Caco-2 (cell line): ENCODE measurements at regions not wholly inside any gene's neighbourhood (a gene's known extent, or its start where the extent isn't known, plus 50 kb on each side); places are given as distances from the start of the nearest gene placed in this dataset.

Experiments
- BruUV-seq: library from RNA; stranded (reverse); fragments of 400-500 nt; replicated peaks from 2 replicates; lab custom pipeline; 2021; lab: Mats Ljungman, UMichigan
- CTCF ChIA-PET: fragments of 300-600 bp; sonication (Branson Sonifier 250); formaldehyde crosslinking; loops from one replicate; lab custom pipeline; 2022; ENCODE audit warnings: antibody characterized with exemption; lab: Charles Lee
- POLR2A ChIA-PET: fragments of 300-600 bp; sonication (Branson Sonifier 250); formaldehyde crosslinking; loops from one replicate; lab custom pipeline; 2022; ENCODE audit warnings: antibody characterized with exemption; lab: Charles Lee
- DNase-seq, 2 experiments: peaks; one replicate each; pipeline versions ENCODE4 v3.0.0 to v3.0.0-alpha.2; 2020 to 2022
- H3K27me3 ChIP-seq: replicated peaks from 2 replicates; pipeline ENCODE4 v1.6.0; 2011; ENCODE audit warnings: low read length; ENCODE audit not compliant: control insufficient read depth, insufficient read depth
- H3K36me3 ChIP-seq: 2 replicates; pipeline ENCODE4 v1.5.1; 2011; ENCODE audit warnings: low read length; ENCODE audit not compliant: control insufficient read depth, insufficient read depth
- H3K4me1 ChIP-seq: fragments of 250-450 bp; sonication (Bioruptor Pico); 2 replicates; pipeline ENCODE4 v1.5.1; 2020; ENCODE audit warnings: mild to moderate bottlenecking
- H3K4me3 ChIP-seq: 2 replicates; pipeline ENCODE4 v1.5.1; 2011; ENCODE audit warnings: low read depth, mild to moderate bottlenecking, control low read depth, low read length
- H3K9me3 ChIP-seq: fragments of 250-450 bp; sonication (Bioruptor Pico); 2 replicates; pipeline ENCODE4 v1.5.1; 2020; ENCODE audit warnings: mild to moderate bottlenecking, moderate library complexity
- H3K27ac Mint-ChIP-seq: one replicate; pipeline ENCODE4 v1.8.0; 2022; ENCODE audit warnings: mixed read lengths; ENCODE audit not compliant: unreplicated experiment
- H3K27me3 Mint-ChIP-seq: one replicate; pipeline ENCODE4 v1.8.0; 2022; ENCODE audit warnings: mixed read lengths; ENCODE audit not compliant: insufficient read depth, unreplicated experiment
- H3K36me3 Mint-ChIP-seq: one replicate; pipeline ENCODE4 v1.8.0; 2022; ENCODE audit warnings: mild to moderate bottlenecking, mixed read lengths; ENCODE audit not compliant: insufficient read depth, unreplicated experiment
- H3K4me1 Mint-ChIP-seq: one replicate; pipeline ENCODE4 v1.8.0; 2022; ENCODE audit warnings: low read depth, mixed read lengths; ENCODE audit not compliant: unreplicated experiment
- H3K4me3 Mint-ChIP-seq: one replicate; pipeline ENCODE4 v1.8.0; 2022; ENCODE audit warnings: mild to moderate bottlenecking, moderate library complexity, mixed read lengths; ENCODE audit not compliant: unreplicated experiment
- H3K9me3 Mint-ChIP-seq: one replicate; pipeline ENCODE4 v1.8.0; 2022; ENCODE audit warnings: mixed read lengths; ENCODE audit not compliant: unreplicated experiment
- CTCF ChIP-seq, 2 experiments: fragments of 200-600 bp in 1 of 2; IDR thresholded peaks; 1 replicate in 1 of 2; 2 replicates in 1 of 2; pipeline versions ENCODE4 v1.5.1 to v1.8.0; 2011 to 2022; ENCODE audit warnings: antibody characterized with exemption in 1 of 2, control low read depth in 1 of 2, inconsistent platforms in 1 of 2, low read depth in 1 of 2, low read length in 1 of 2, mild to moderate bottlenecking in 1 of 2, moderate library complexity in 1 of 2; ENCODE audit not compliant: insufficient read depth in 1 of 2, severe bottlenecking in 1 of 2, unreplicated experiment in 1 of 2
- intact Hi-C: fragments of 100-400 bp; cut with micrococcal nuclease; formaldehyde crosslinking; loops from one replicate; pipeline ENCODE4 v1.10.0; 2022; ENCODE audit not compliant: unreplicated experiment

- H3K9me3 ChIP-seq: no peaks in the 10 kb centered on the region
- no peaks in the 10 kb centered on the region for H3K27me3 ChIP-seq
- Mint-ChIP-seq H3K9me3 (no peaks in the 10 kb centered on the region), H3K4me3 (no peak overlapping the region), H3K36me3 (no peaks in the 10 kb centered on the region), H3K4me1 (no peaks in the 10 kb centered on the region), H3K27me3 (peaks cover 3% of the 10 kb centered on the region), H3K27ac (no peak overlapping the region)
- no peak overlapping the region for H3K4me3 ChIP-seq
- intact Hi-C loops: no loop called here
- H3K36me3 ChIP-seq: no peaks in the 10 kb centered on the region
- CTCF ChIA-PET: interaction anchor here (0.6 kb wide), 1 partner anchor 129 kb away, joined by 6 read pairs; no protein-coding TSS in a partner anchor
- DNase-seq: no peak
- H3K4me1 ChIP-seq: no peaks in the 10 kb centered on the region
- BruUV-seq: no TSS peak
- POLR2A ChIA-PET: no interaction called here
- no peak for TF ChIP-seq CTCF (IDR thresholded peaks at IDR 0.05; ENCODE audit: insufficient read depth in 1 of 2, low read depth in 1 of 2, low read length in 1 of 2, severe bottlenecking in 1 of 2, unreplicated experiment in 1 of 2)
These were observed 410.8 kb upstream of the TRIB2 start for GRCh38 chr2:12305931-12306330.

DNA sequence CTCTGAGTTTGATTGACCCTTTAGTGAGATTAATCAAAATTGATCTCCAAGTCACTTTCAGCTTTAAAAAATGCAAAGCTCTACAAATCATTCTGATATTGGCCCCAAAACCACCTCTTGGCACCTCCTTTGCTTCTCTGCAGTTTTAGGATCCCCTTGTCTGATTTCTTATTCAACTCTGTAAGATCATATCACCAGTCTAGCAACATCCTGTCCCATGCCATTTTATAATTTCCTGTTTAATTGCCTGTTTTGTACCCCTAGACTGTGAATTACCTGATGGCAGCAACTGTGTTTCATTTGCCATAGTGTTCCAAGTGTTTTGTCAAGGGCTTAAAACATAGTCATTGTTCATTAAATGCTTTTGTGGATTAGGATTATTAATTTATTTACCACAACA lies 406.3 kb upstream of the TRIB2 start:
- Histone ChIP-seq H3K36me3 (no peaks in the 10 kb centered on the region), H3K9me3 (no peaks in the 10 kb centered on the region), H3K27me3 (no peaks in the 10 kb centered on the region; the same call in 1 of the 2 replicates), H3K4me3 (no peak overlapping the region), H3K4me1 (no peaks in the 10 kb centered on the region)
- H3K4me3 Mint-ChIP-seq: no peak overlapping the region
- no peak for DNase-seq
- no peaks in the 10 kb centered on the region for H3K9me3 Mint-ChIP-seq
- no peak overlapping the region for H3K27ac Mint-ChIP-seq
- H3K27me3 Mint-ChIP-seq: no peaks in the 10 kb centered on the region
- ChIA-PET CTCF (no interaction called here), POLR2A (no interaction called here)
- intact Hi-C loops: no loop called here
- TF ChIP-seq CTCF (IDR thresholded peaks at IDR 0.05; ENCODE audit: insufficient read depth in 1 of 2, low read depth in 1 of 2, low read length in 1 of 2, severe bottlenecking in 1 of 2, unreplicated experiment in 1 of 2): no peak
- BruUV-seq: no TSS peak
- H3K4me1 Mint-ChIP-seq: no peaks in the 10 kb centered on the region
- no peaks in the 10 kb centered on the region for H3K36me3 Mint-ChIP-seq

DNA sequence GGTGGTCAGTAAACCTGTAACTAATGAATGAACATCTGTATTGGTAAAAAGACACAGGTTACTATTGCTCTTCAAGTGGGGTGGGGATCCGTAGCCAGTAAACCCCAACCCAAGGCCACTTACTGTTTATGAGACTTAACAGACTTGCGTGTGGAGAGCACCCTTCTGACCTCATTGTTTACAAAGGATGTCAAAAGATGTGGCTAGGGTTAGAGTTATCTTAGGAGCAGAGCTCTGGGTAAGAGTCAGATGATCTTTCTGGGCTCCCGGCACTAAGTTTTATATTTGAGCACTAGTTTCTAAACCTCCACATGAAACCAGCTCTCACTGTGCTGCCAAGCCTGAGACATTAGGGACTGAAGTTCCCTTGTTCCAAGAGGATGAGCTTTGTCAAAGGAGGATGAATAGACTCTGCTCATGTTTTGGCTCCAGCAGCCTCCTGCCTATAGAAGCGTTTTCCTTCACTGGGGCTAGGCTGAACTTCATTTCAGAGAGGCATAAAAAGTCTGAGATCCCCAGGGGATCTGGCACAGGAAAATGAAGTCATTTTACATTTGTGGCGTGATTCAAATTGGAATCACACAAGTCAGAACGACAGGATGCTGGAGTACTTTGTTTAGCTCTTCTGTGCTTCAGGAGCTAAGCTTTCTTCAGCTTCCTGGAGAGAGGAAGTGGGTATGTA lies 403.1 kb upstream of the TRIB2 start:
- no peaks in the 10 kb centered on the region for H3K9me3 ChIP-seq
- no TSS peak for BruUV-seq
- H3K4me1 ChIP-seq: no peaks in the 10 kb centered on the region
- ChIA-PET POLR2A (no interaction called here), CTCF (no interaction called here)
- intact Hi-C loops: no loop called here
- Mint-ChIP-seq H3K36me3 (no peaks in the 10 kb centered on the region), H3K4me3 (no peak overlapping the region), H3K4me1 (peaks cover 6% of the 10 kb centered on the region), H3K27me3 (no peaks in the 10 kb centered on the region), H3K27ac (no peak overlapping the region), H3K9me3 (no peaks in the 10 kb centered on the region)
- DNase-seq: no peak
- H3K36me3 ChIP-seq: no peaks in the 10 kb centered on the region
- no peak overlapping the region for H3K4me3 ChIP-seq
- H3K27me3 ChIP-seq: no peaks in the 10 kb centered on the region; the same call in 1 of the 2 replicates
- no peak for TF ChIP-seq CTCF (IDR thresholded peaks at IDR 0.05; ENCODE audit: insufficient read depth in 1 of 2, low read depth in 1 of 2, low read length in 1 of 2, severe bottlenecking in 1 of 2, unreplicated experiment in 1 of 2)
